ENCODE measurements at regions not wholly inside any gene's neighbourhood (a gene's known extent, or its start where the extent isn't known, plus 50 kb on each side); places are given as distances from the start of the nearest gene placed in this dataset.

GRCh38 chr18:40976050-40976449 is 979.0 kb upstream of the PIK3C3 start:
- TF ChIP-seq CTCF (IDR thresholded peaks at IDR 0.05; ENCODE audit: insufficient read depth, low read length, poor library complexity, severe bottlenecking) (no peak), EZH2phosphoT487 (conservative IDR thresholded peaks at IDR 0.05; ENCODE audit: low read length) (no peak)

All from SU-DHL-6 (cell line).